HG03095 (cell line): ENCODE measurements at regions not wholly inside any gene's neighbourhood (a gene's known extent, or its start where the extent isn't known, plus 50 kb on each side); places are given as distances from the start of the nearest gene placed in this dataset.
"Not testable (repeated sequence)": the region's sequence is repeated elsewhere in the genome, so short reads cannot be mapped to it uniquely, and the experiment has no call there.

ENCODE experiments used
- ATAC-seq: cut with Tn5 transposase; IDR thresholded peaks from one replicate; pipeline ENCODE4 v1.9.1; 2021; ENCODE audit warnings: moderate library complexity; ENCODE audit not compliant: unreplicated experiment

DNA sequence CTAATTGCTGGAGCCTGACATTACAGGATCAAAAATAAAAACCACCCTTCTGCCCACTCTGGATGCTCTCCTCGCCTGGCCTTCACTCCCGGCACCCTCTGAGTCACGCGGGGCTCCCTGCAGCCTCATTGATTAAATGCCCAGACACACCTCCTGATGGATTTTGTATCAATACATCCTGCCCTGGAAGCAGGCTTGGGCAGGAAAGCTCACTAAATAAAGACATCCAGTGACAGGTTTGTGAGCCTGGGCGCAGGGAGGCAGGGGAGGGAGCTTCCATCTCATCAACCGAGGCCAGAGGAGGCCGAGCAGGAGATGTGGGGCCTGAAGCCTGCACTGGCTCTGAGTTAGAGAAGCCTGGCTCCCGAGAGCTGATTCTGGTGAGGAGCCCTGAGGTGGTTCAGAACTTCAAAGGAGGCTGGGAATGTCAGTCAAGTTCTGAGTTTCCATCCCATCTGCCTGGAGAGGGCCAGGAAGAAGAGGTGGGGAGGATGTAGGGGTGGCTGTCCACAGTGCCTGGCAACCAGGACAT, 318.6 kb downstream of the ADGRD1 start:
- ATAC-seq: not testable (repeated sequence)

DNA sequence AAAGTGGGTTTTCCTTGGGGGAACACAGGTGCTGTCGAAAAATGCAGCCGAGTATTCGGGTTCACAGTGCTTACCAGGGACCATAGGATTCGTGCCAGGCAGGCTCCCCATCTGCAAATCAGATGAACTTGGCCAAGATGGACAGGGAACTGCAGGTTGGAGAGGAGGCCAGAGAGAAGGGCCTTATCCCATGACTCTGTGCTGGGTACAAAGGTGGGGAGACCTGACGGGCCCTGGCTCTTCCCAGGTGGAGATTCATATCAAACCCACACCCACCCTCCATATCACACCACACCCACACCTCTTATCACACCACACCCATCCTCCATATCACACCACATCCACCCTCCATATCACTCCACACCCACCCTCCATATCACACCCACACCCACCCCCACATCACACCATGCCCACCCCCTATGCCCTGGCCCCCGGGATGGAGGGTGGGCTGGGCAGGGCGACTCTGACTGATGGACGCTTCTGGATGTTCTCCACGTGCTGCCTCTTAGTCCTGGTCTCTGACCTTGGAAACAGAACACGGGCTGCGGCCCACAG, 319.7 kb downstream of the ADGRD1 start:
- no peak for ATAC-seq

DNA sequence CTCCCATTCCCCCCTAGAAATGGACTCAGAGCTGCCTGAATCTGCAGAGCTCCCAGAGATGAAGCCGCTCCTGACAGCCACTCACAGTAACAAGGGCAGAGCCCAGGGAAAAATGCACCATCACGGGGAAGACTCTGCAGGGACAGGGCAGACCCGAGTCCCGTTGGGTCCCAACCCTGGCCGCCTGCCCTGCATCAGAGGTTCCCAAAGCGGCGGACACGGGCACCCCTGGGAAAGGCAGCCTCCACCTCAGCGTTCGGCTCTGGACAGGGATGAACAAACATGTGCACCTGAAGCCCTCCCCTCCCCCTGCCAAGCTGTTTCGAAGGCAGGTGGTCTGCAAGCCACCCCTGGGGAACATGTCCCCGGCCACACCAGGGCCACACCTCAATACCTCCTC, 320.4 kb downstream of the ADGRD1 start:
- ATAC-seq: no peak

DNA sequence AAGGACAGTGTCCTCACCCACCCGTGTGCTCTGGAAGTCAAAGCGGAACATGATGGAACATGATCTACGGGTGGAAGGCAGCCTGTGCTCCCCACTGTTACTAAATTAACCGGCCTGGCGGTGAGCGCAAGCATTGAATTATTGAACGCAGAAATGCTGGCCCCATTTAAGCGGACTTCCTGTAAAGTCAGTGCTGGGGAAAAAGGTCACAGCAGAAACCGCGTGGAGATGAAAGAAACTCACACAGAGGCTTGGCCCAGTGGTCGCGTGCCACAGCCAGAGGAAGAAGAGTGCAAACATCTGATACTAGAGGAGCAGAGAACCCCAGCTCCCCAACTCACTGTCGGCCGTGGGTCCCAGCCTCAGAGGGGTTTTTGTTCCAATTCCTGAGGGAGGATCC, 321.2 kb downstream of the ADGRD1 start:
- ATAC-seq: no peak

DNA sequence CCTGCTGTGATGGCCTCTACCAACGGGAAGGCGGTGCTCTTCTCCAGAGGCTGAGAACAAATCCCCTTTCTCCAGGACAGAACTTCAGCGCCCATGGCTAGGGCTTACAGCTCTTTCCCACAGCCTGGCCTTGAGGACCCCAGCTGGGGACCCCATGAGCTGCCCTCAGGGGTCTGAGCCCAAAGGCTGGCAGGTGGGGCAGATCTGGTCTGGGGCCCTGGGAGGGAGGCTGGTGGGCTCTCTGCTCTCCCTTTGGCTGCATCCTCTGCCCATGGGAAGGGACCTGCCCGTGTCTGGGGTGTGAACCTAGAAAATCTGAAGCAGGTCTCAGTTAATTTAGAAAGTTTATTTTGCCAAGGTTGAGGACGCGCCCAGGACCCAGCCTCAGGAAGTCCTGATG, 322.1 kb downstream of the ADGRD1 start:
- ATAC-seq: no peak

DNA sequence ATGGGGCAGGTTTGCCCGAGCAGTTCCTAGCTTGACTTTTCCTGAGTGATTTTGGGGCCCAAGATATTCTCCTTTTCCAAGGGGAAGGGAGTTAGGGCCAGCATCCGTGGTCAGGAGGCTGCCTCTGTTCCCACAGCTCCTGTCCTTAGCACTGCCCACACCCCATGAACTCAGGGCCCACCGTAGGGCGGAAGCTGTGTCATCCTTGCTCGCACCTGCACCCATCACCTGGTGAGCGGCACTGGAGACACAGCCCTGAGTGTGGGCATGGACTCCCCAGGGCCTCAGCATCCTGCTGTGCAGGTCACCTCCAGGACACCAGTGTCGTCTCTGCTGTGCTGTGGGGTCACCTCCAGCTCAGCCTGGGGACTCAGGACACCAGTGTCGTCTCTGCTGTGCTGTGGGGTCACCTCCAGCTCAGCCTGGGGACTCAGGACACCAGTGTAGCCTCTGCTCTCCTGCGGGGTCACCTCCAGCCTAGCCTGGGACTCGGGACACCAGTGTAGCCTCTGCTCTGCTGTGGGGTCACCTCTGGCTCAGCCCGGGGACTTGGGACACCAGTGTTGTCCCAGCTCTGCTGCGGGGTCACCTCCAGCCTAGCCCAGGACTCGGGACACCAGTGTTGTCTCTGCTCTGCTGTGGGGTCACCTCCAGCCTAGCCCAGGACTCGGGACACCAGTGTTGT, 322.9 kb downstream of the ADGRD1 start:
- ATAC-seq: no peak

GRCh38 chr12:131277186-131278091, 323.7 kb downstream of the ADGRD1 start:
- ATAC-seq: not testable (repeated sequence)

GRCh38 chr12:131278451-131279115, 324.9 kb downstream of the ADGRD1 start:
- not testable (repeated sequence) for ATAC-seq

DNA sequence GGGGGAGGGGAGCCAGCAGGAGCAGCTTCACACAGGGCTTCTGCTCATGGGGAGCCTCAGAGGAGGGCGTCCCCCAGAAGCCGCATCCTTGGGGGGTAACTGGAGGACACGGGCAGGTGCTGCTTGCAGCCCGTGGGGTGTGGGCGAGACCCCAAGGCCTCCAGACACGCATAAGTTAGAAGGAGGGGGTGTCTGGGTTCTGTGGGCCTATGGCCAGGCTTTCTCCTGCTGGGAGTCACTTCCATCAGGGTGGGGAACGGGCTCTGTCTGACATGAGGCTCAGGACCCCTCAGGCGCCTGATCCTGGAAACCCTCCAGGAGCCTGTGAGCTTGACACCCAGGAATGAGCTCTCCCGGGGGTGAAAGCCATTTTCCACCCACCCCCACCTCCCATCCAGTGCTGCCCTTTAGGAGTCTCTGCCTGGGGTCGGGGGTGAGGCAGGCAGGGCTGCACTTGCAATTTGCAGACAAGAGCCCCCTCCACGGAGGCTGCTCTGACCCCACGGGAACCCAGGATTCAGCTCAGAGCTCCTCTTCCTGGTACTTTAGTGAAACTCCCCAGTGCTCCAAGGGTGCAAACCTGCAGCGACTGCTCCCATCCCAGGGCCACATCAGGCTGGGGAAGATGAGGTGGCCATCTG, 325.7 kb downstream of the ADGRD1 start:
- ATAC-seq: no peak

DNA sequence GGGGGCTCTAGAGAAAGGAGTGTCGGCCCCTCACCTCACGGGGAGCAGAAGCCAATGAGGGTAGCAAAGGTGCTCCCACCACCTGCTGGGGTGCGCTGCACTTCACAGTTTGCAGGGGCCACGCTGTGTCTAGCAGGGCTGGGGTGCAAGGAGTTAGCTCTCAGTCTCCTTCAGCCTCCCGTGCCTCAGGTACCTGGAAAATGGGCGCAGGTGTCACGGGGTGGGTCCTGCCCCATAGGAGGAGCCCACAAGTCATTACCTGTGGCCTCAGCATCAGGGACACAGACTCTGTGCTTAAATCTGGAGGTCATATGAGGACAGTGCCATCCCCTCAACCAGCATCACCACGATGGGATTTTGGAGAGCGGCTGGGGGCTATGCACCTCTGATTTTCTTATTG, 326.7 kb downstream of the ADGRD1 start:
- no peak for ATAC-seq

DNA sequence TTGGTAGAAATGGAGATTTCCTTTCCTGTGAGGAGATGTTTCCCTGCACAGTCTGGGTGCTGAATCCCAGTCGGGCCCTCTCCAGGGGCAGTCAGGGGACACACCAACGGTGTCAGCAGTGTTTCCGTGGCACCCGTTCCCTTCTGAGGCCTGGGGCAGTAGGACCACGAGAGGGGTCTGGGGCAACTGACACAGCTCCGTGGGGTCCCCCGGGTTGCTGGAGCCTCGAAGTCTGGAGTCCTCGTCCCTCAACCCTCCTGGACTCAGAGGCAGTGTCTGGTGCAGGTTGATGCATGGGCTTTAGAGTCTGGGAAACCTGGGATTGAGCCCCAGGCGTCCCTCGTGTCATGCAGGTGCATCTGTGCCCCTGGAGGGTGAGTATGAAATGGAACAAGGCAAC, 327.3 kb downstream of the ADGRD1 start:
- no peak for ATAC-seq

GRCh38 chr12:131282292-131283080, 328.8 kb downstream of the ADGRD1 start:
- no peak for ATAC-seq

DNA sequence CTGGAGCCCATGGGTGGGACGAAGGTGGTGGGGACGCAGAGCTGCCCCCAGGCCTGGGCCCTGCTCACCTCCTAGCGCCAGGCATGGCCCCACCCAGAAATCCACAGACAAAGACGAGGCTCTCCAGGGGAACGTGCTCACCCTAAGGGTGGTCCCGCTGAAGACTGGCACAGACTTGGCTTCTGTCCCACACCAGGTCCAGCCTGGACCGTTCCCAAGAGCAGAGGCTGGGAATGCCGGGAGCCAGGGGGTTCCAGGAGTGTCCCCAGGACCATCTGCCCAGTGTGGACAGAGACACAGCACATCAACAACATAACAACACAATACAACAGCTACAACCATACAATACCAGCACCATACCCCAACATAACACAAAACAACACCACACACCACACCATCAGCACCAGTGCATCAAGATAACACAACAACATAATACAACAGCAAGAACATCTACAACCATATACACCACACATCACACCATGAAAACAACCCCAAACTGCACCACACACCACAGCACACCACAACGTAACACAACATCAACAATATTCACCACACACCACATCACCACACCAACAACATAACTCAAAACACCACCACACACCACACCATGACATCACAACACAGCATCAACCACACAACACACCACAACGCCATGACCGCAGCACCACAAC, 329.6 kb downstream of the ADGRD1 start:
- no peak for ATAC-seq

DNA sequence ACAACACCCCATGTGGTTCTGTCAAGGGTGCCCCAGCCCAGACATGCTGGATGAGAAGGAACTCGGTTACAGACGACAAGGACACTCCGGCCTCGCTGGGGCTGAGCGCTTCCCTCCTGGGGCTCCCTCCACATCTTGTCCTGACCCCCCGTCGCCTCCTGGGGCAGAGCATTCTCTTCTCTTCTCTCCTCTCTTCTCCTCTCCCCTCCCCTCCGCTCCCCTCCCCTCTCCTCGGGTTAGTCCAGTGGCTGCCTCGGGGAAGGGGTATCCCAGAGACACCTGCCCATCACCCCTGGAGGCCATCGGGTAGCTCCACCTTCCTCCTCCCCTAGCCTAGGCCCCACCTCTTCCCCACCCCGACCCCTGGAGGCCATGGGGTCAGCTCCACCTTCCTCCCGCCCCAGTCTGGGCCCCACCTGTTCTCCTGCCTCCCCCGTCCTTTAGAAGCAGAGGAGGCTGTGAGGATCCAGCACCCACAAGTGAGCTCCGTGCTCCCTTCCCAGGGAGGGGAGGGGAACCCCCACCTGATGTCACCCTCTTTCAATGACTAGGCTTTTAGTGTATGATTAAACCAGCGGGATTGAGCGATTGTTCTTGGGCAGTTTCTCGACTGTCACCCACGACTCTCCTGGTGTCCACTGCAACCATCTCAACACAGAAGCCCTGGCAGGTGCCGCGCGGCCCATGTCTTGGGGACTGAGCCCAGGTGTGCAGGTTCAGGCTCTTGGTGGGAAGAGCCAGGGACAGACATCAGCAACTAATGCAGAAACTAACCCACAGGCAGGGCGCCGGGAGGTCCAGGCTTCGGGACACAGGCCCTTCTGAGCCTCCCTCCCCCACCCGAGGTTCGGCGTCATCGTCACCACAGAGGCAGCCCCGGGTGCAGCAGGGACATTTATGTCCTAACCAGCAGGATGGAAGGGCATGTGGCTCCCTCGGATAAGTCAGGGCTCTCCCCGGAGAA, 330.4 kb downstream of the ADGRD1 start:
- ATAC-seq: not testable (repeated sequence)

DNA sequence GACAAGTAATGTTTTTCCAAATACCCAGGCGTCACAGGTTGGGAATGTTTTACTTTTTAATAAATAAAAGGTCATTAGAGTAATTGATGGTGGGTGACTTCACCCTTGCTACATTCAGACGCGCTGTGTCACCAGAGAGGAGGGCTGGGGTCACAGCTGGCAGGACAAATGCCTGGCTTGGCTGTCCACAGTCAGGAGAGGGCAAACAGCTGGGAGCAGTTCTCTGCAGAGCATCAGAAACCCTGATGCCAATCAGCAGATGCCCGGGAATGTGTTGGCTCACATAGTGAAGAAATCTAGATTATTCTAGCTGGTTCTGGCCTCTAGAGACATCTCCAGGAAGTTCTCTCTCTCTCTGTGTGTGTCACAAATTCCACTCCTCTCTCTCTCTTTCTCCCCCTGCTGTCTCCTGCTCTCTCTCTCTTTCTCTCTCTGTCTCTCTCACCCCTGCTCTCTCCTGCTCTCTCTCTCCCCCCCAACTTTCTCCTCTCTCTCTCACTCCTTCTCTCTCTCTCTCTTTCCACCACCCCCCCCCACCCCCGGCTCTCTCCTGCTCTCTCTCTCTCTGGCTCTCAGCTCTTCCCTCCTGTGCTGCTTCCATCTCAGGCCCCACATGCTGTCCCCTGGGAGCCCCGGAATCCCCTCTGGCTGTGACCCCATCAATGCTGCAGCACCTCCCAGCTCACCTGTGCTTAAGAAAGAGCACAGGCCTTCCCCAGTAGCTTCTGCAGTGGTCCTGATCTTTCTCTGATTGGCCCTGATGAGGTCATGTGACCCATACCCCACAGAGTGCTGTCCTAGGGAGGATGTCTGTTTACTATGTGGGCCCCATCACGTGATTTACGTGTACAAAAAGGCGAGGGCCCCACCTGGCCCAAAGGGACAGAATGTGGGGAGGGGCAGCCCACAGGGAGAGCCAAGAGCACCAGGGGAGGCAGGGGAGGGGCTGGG, 331.5 kb downstream of the ADGRD1 start:
- not testable (repeated sequence) for ATAC-seq

GRCh38 chr12:131285905-131286295, 332.2 kb downstream of the ADGRD1 start:
- not testable (repeated sequence) for ATAC-seq

- not testable (repeated sequence) for ATAC-seq
These were observed 332.6 kb downstream of the ADGRD1 start for GRCh38 chr12:131286301-131286700.
